Right lobe of liver (tissue), 4 donors: ENCODE measurements at regions not wholly inside any gene's neighbourhood (a gene's known extent, or its start where the extent isn't known, plus 50 kb on each side); places are given as distances from the start of the nearest gene placed in this dataset.

Source experiments
- POLR2A ChIP-seq: fragments of 450-650 bp; IDR thresholded peaks from one replicate; pipeline ENCODE4 v1.6.1; 2017; ENCODE audit warnings: antibody characterized with exemption, mild to moderate bottlenecking
- TF ChIP-seq, protein P1 (sequence below), 4 donors: fragments of 200-600 bp in 3 of 4; fragments of 450-650 bp in 1 of 4; IDR thresholded peaks; one replicate each; pipeline versions ENCODE4 v1.5.1 to v1.8.0; 2016 to 2022; ENCODE audit warnings: antibody characterized with exemption in 4 of 4, mild to moderate bottlenecking in 2 of 4
- donor health status: DM: no; HTN: no; CAD: no.
- donor health status: DM: no; HTN: no; CAD: no.
- donor health status: DM: no; HTN: yes; CAD: no.

DNA sequence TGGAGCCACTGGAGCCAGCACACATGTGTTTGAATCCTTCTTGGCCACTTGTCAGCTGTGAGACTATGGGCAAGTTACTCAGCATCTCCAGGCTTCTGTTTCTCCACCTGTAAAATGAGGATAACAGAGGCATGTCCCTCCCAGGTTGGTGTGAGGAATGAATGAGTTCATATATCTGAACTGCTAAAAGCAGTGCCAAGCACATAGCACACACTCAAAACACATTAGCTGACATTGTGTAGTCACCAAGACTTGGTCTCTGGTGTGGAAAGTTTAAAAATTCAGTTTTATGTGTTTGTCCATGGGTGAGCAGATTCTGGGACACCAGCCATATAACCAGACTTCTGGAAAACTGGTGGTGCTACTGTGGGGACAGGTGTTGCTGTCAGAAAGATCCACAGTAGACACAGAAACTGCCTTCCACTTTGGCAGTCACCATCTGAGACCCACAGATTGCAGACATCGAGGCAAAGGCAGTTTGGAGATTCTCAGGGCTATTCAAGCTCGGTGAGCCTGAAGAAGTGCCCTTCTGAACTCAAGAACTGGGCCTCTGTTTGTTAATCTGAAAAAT lies 115.8 kb downstream of the MRPL14 start:
- TF ChIP-seq, protein P1, sequence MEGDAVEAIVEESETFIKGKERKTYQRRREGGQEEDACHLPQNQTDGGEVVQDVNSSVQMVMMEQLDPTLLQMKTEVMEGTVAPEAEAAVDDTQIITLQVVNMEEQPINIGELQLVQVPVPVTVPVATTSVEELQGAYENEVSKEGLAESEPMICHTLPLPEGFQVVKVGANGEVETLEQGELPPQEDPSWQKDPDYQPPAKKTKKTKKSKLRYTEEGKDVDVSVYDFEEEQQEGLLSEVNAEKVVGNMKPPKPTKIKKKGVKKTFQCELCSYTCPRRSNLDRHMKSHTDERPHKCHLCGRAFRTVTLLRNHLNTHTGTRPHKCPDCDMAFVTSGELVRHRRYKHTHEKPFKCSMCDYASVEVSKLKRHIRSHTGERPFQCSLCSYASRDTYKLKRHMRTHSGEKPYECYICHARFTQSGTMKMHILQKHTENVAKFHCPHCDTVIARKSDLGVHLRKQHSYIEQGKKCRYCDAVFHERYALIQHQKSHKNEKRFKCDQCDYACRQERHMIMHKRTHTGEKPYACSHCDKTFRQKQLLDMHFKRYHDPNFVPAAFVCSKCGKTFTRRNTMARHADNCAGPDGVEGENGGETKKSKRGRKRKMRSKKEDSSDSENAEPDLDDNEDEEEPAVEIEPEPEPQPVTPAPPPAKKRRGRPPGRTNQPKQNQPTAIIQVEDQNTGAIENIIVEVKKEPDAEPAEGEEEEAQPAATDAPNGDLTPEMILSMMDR (IDR thresholded peaks at IDR 0.05) = no peak
- TF ChIP-seq POLR2A = no peak
